ENCODE measurements at regions not wholly inside any gene's neighbourhood (a gene's known extent, or its start where the extent isn't known, plus 50 kb on each side); places are given as distances from the start of the nearest gene placed in this dataset.

GRCh38 chr20:54362283-54362682 is 113.1 kb upstream of the DOK5 start:
- TF ChIP-seq CTCF (conservative IDR thresholded peaks at IDR 0.05; ENCODE audit: low read depth in 2 of 2) (no peak), POLR2AphosphoS5 (IDR thresholded peaks at IDR 0.05; ENCODE audit: low read depth) (no peak), ETS1 (IDR thresholded peaks at IDR 0.05) (no peak), NANOG (IDR thresholded peaks at IDR 0.05; ENCODE audit: borderline replicate concordance) (no peak), EZH2phosphoT487 (IDR thresholded peaks at IDR 0.05; ENCODE audit: unreplicated experiment) (no peak), CREB1 (CRISPR knock-in tag; IDR thresholded peaks at IDR 0.05; ENCODE audit: low read depth) (no peak), EZH2 (IDR thresholded peaks at IDR 0.05; ENCODE audit: low read depth, unreplicated experiment) (no peak), ZNF331 (CRISPR knock-in tag; IDR thresholded peaks at IDR 0.05; ENCODE audit: low read depth) (no peak), ZNF114 (CRISPR knock-in tag; IDR thresholded peaks at IDR 0.05) (no peak)
- TF ChIP-seq, protein P1, sequence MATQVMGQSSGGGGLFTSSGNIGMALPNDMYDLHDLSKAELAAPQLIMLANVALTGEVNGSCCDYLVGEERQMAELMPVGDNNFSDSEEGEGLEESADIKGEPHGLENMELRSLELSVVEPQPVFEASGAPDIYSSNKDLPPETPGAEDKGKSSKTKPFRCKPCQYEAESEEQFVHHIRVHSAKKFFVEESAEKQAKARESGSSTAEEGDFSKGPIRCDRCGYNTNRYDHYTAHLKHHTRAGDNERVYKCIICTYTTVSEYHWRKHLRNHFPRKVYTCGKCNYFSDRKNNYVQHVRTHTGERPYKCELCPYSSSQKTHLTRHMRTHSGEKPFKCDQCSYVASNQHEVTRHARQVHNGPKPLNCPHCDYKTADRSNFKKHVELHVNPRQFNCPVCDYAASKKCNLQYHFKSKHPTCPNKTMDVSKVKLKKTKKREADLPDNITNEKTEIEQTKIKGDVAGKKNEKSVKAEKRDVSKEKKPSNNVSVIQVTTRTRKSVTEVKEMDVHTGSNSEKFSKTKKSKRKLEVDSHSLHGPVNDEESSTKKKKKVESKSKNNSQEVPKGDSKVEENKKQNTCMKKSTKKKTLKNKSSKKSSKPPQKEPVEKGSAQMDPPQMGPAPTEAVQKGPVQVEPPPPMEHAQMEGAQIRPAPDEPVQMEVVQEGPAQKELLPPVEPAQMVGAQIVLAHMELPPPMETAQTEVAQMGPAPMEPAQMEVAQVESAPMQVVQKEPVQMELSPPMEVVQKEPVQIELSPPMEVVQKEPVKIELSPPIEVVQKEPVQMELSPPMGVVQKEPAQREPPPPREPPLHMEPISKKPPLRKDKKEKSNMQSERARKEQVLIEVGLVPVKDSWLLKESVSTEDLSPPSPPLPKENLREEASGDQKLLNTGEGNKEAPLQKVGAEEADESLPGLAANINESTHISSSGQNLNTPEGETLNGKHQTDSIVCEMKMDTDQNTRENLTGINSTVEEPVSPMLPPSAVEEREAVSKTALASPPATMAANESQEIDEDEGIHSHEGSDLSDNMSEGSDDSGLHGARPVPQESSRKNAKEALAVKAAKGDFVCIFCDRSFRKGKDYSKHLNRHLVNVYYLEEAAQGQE (IDR thresholded peaks at IDR 0.05; ENCODE audit: unreplicated experiment) = no peak

All from GM23338 (cell line).